Peyer's patch (tissue), 4 donors: ENCODE measurements at regions not wholly inside any gene's neighbourhood (a gene's known extent, or its start where the extent isn't known, plus 50 kb on each side); places are given as distances from the start of the nearest gene placed in this dataset.

Source experiments
- DNase-seq, 3 donors: peaks; one replicate each; pipeline ENCODE4 v3.0.0-alpha.2; 2017 to 2019
- H3K27ac ChIP-seq, 4 donors: fragments of 200-600 bp; sonication (generic); one replicate each; pipeline ENCODE4 v1.5.1; 2016 to 2019
- H3K27me3 ChIP-seq, 2 donors: fragments of 200-600 bp; sonication (generic); one replicate each; pipeline ENCODE4 v1.5.1; 2019
- H3K36me3 ChIP-seq, 3 donors: fragments of 200-600 bp; sonication (generic); one replicate each; pipeline ENCODE4 v1.5.1; 2016 to 2019
- H3K4me1 ChIP-seq, 4 donors: fragments of 200-600 bp; sonication (generic); one replicate each; pipeline ENCODE4 v1.5.1; 2016 to 2019
- H3K4me3 ChIP-seq, 4 donors: fragments of 200-600 bp; sonication (generic); 1 replicate in 3 of 4; 2 replicates in 1 of 4; pipeline ENCODE4 v1.5.1; 2016 to 2019; ENCODE audit warnings: mild to moderate bottlenecking in 1 of 4
- H3K9me3 ChIP-seq, 4 donors: fragments of 200-600 bp; sonication (generic); one replicate each; pipeline ENCODE4 v1.5.1; 2016 to 2019; ENCODE audit warnings: mild to moderate bottlenecking in 1 of 4
- CTCF ChIP-seq, 6 experiments: fragments of 450-650 bp in 4 of 6; fragments of 200-600 bp in 2 of 6; sonication (generic) in 1 of 6; IDR thresholded peaks; one replicate each; pipeline ENCODE4 v1.5.1; 2017 to 2019; ENCODE audit warnings: antibody characterized with exemption in 6 of 6, mild to moderate bottlenecking in 3 of 6, moderate library complexity in 1 of 6
- POLR2A ChIP-seq, 2 donors: fragments of 450-650 bp; IDR thresholded peaks; one replicate each; pipeline ENCODE4 v1.5.1; 2017; ENCODE audit warnings: antibody characterized with exemption in 2 of 2, mild to moderate bottlenecking in 2 of 2, moderate library complexity in 2 of 2

- DNase-seq: no peak
- Histone ChIP-seq H3K36me3 (no peaks in the 10 kb centered on the region), H3K9me3 (no peaks in the 10 kb centered on the region), H3K27ac (no peak overlapping the region), H3K27me3 (no peaks in the 10 kb centered on the region), H3K4me1 (no peaks in the 10 kb centered on the region), H3K4me3 (no peak overlapping the region)
- TF ChIP-seq POLR2A (IDR thresholded peaks at IDR 0.05) (no peak), CTCF (IDR thresholded peaks at IDR 0.05) (no peak)
Observed at GRCh38 chr16:59164461-59164860, 430.3 kb upstream of the GOT2 start.

- no peaks in the 10 kb centered on the region for H3K9me3 ChIP-seq
- no peak for DNase-seq
- H3K4me3 ChIP-seq: no peak overlapping the region
- no peak for TF ChIP-seq CTCF (IDR thresholded peaks at IDR 0.05)
- no peak for TF ChIP-seq POLR2A (IDR thresholded peaks at IDR 0.05)
- H3K36me3 ChIP-seq: no peaks in the 10 kb centered on the region
- H3K27ac ChIP-seq: no peak overlapping the region
- H3K4me1 ChIP-seq: no peaks in the 10 kb centered on the region
- H3K27me3 ChIP-seq: no peaks in the 10 kb centered on the region
Observed at GRCh38 chr16:59163371-59164055, 429.4 kb upstream of the GOT2 start.

- H3K27ac ChIP-seq: no peak overlapping the region
- H3K9me3 ChIP-seq: no peaks in the 10 kb centered on the region
- DNase-seq: no peak
- no peaks in the 10 kb centered on the region for H3K4me1 ChIP-seq
- TF ChIP-seq POLR2A (IDR thresholded peaks at IDR 0.05) (no peak), CTCF (IDR thresholded peaks at IDR 0.05) (no peak)
- no peaks in the 10 kb centered on the region for H3K27me3 ChIP-seq
- H3K36me3 ChIP-seq: no peaks in the 10 kb centered on the region
- H3K4me3 ChIP-seq: no peak overlapping the region
Observed at GRCh38 chr16:59161679-59162078, 427.6 kb upstream of the GOT2 start.

- Histone ChIP-seq H3K36me3 (no peaks in the 10 kb centered on the region), H3K4me1 (no peaks in the 10 kb centered on the region), H3K27ac (no peak overlapping the region), H3K27me3 (no peaks in the 10 kb centered on the region), H3K4me3 (no peak overlapping the region), H3K9me3 (no peaks in the 10 kb centered on the region)
- TF ChIP-seq POLR2A (IDR thresholded peaks at IDR 0.05): no peak
- no peak for TF ChIP-seq CTCF (IDR thresholded peaks at IDR 0.05)
- DNase-seq: no peak
Observed at GRCh38 chr16:59154295-59154694, 420.2 kb upstream of the GOT2 start.

GRCh38 chr16:59148769-59149155 lies 414.6 kb upstream of the GOT2 start:
- no peaks in the 10 kb centered on the region for H3K4me1 ChIP-seq
- DNase-seq: no peak
- H3K9me3 ChIP-seq: no peaks in the 10 kb centered on the region
- H3K27ac ChIP-seq: no peak overlapping the region
- H3K36me3 ChIP-seq: no peaks in the 10 kb centered on the region
- TF ChIP-seq CTCF (IDR thresholded peaks at IDR 0.05) (no peak), POLR2A (IDR thresholded peaks at IDR 0.05) (no peak)
- no peak overlapping the region for H3K4me3 ChIP-seq
- H3K27me3 ChIP-seq: no peaks in the 10 kb centered on the region
